RWPE2 (cell line): ENCODE measurements at regions not wholly inside any gene's neighbourhood (a gene's known extent, or its start where the extent isn't known, plus 50 kb on each side); places are given as distances from the start of the nearest gene placed in this dataset.

Source experiments
- ATAC-seq: fragments of 200-7000 bp; cut with Tn5 transposase; 3 replicates; pipeline ENCODE4 v1.9.1; 2021; ENCODE audit warnings: low read depth
- DNase-seq: peaks from one replicate; pipeline ENCODE4 v3.0.0-alpha.2; 2020; ENCODE audit warnings: low spot score
- H3K27ac ChIP-seq: fragments of 450-650 bp; 2 replicates; pipeline ENCODE4 v1.5.1; 2017; ENCODE audit warnings: mild to moderate bottlenecking; ENCODE audit not compliant: poor library complexity, severe bottlenecking
- H3K27me3 ChIP-seq: fragments of 250-450 bp; sonication (Bioruptor Pico); 2 replicates; pipeline ENCODE4 v1.5.1; 2021; ENCODE audit warnings: mild to moderate bottlenecking, moderate library complexity; ENCODE audit not compliant: insufficient read depth, poor library complexity, severe bottlenecking
- H3K36me3 ChIP-seq: fragments of 250-450 bp; sonication (Bioruptor Pico); 2 replicates; pipeline ENCODE4 v1.5.1; 2020; ENCODE audit warnings: low read depth, mild to moderate bottlenecking, moderate library complexity
- H3K4me1 ChIP-seq: fragments of 250-450 bp; sonication (Bioruptor Pico); 2 replicates; pipeline ENCODE4 v1.5.1; 2021; ENCODE audit warnings: mild to moderate bottlenecking, moderate library complexity; ENCODE audit not compliant: insufficient read depth, poor library complexity, severe bottlenecking
- H3K4me3 ChIP-seq: fragments of 250-450 bp; sonication (Bioruptor Pico); 2 replicates; pipeline ENCODE4 v1.5.1; 2021; ENCODE audit warnings: mild to moderate bottlenecking, moderate library complexity; ENCODE audit not compliant: severe bottlenecking
- H3K9me3 ChIP-seq: fragments of 250-450 bp; sonication (Bioruptor Pico); 2 replicates; pipeline ENCODE4 v1.5.1; 2021; ENCODE audit warnings: mild to moderate bottlenecking, moderate library complexity; ENCODE audit not compliant: severe bottlenecking
- CTCF ChIP-seq: fragments of 450-650 bp; IDR thresholded peaks from one replicate; pipeline ENCODE4 v1.5.1; 2017; ENCODE audit warnings: mild to moderate bottlenecking, moderate library complexity; ENCODE audit not compliant: poor library complexity, severe bottlenecking

DNA sequence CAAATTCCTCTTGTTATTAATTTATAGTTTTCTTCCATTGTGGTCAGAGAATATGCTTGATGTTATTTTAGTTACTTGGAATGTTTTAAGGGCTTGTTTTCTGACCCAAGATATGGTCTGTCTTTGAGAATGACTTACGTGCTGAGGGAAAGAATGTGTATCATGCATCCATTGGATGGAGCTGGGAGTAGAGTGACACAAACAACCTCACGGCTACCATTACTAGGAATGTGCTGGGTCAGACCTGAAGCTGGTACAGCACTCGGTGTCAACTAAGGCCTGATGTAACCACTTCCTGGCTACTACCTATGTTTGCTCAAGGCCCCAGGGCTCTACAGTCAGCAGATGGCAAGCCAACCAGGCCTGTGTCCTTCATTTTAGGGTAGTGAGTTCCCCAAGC, 257.8 kb downstream of the FAT4 start:
- TF ChIP-seq CTCF, result no peak
- DNase-seq, result no peak
- no peak overlapping the region for H3K4me3 ChIP-seq
- no peaks in the 10 kb centered on the region for H3K27me3 ChIP-seq
- no peaks in the 10 kb centered on the region for H3K36me3 ChIP-seq
- H3K9me3 ChIP-seq, result no peaks in the 10 kb centered on the region
- no peak overlapping the region for H3K27ac ChIP-seq
- no peaks in the 10 kb centered on the region for H3K4me1 ChIP-seq
- no peak for ATAC-seq

DNA sequence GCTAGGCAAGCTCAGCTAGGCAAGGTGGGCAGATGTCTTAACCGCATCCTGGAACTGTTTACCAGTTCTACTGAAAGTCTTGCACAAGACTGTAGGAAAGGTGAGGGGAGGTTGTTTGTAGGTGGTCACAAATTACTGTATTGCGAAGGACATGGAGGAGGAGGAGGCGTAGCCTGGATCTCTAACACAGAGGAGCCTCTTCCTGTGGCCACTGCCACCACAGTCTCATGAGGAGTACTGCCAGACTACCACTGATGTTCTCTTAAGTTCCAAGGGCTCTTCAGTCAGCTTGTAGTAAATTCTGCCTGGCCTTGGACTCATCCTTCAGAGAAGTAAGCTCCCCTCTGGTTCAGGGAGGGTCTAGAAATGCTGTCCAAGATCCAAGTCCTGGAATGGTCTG, 258.6 kb downstream of the FAT4 start:
- TF ChIP-seq CTCF, result no peak
- Histone ChIP-seq H3K27ac (no peak overlapping the region), H3K9me3 (no peaks in the 10 kb centered on the region), H3K27me3 (no peaks in the 10 kb centered on the region), H3K4me3 (no peak overlapping the region), H3K36me3 (no peaks in the 10 kb centered on the region), H3K4me1 (no peaks in the 10 kb centered on the region)
- DNase-seq, result no peak
- no peak for ATAC-seq

DNA sequence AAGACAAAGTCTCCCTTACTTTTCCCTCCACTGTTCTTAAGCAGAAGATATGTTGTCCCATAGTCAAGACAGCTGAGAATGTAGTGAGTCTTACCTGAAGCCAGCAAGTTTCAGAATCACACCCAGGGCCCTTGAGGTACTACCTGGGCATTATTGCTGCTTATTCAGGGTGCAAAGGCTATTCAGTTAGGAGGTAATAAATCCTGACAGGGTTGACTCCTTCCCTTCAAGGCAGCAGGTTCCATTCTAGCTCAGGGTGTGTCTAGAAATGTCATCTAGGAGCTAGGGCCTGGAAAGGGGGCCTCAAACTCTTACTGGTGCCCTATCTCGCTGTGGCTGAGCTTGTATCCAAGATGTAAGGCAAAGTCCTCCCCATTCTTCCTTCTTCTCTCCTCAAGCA, 259.0 kb downstream of the FAT4 start:
- no peak overlapping the region for H3K4me3 ChIP-seq
- H3K9me3 ChIP-seq, result no peaks in the 10 kb centered on the region
- no peak overlapping the region for H3K27ac ChIP-seq
- no peaks in the 10 kb centered on the region for H3K4me1 ChIP-seq
- no peak for ATAC-seq
- H3K36me3 ChIP-seq, result no peaks in the 10 kb centered on the region
- no peaks in the 10 kb centered on the region for H3K27me3 ChIP-seq
- DNase-seq, result no peak
- TF ChIP-seq CTCF, result no peak

DNA sequence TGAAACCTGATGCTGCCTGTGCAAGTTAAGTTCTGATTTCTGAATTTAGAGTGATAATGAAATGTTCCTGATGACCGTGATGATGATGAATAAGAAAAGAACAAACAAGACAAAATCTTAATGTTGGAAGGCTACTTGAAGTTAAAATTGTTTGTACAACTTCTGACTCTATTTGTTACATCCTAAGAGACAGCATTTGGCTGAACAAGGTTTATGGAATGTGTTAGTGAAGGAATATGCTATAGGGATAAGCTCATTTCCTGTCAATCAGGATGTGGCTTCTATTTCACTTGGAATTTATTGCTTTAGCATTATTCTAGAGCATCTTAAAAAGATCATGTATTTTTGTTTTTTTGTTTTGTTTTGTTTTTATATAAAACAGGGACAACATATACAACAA, 267.5 kb downstream of the FAT4 start:
- peak; percentile 75 for ATAC-seq
- no peaks in the 10 kb centered on the region for H3K27me3 ChIP-seq
- no peak for TF ChIP-seq CTCF
- peak overlapping the region; percentile 7 for H3K27ac ChIP-seq
- no peak overlapping the region for H3K4me3 ChIP-seq
- H3K36me3 ChIP-seq, result no peaks in the 10 kb centered on the region
- peaks cover 6% of the 10 kb centered on the region for H3K4me1 ChIP-seq
- no peak for DNase-seq
- no peaks in the 10 kb centered on the region for H3K9me3 ChIP-seq

GRCh38 chr4:125590158-125590557, 275.4 kb downstream of the FAT4 start:
- Histone ChIP-seq H3K9me3 (no peaks in the 10 kb centered on the region), H3K27ac (no peak overlapping the region), H3K36me3 (no peaks in the 10 kb centered on the region), H3K4me1 (no peaks in the 10 kb centered on the region), H3K4me3 (no peak overlapping the region), H3K27me3 (no peaks in the 10 kb centered on the region)
- no peak for TF ChIP-seq CTCF
- DNase-seq, result no peak
- ATAC-seq, result no peak
